Endothelial cell of umbilical vein (primary cell): ENCODE measurements at regions not wholly inside any gene's neighbourhood (a gene's known extent, or its start where the extent isn't known, plus 50 kb on each side); places are given as distances from the start of the nearest gene placed in this dataset.

ENCODE experiments used
- BruUV-seq: library from RNA; stranded (reverse); fragments of 400-500 nt; replicated peaks from 2 replicates; lab custom pipeline; 2021; lab: Mats Ljungman, UMichigan
- CTCF ChIA-PET: fragments of 300-600, 350-600 bp; sonication (Branson Sonifier 250); formaldehyde crosslinking; loops from one replicate; lab custom pipeline; 2021; ENCODE audit warnings: antibody characterized with exemption, inconsistent platforms; lab: Charles Lee
- POLR2A ChIA-PET: fragments of 300-600, 350-600 bp; sonication (Branson Sonifier 250); formaldehyde crosslinking; loops from one replicate; lab custom pipeline; 2021; ENCODE audit warnings: antibody characterized with exemption, inconsistent platforms; lab: Charles Lee
- DNase-seq: peaks from one replicate; pipeline ENCODE4 v3.0.0-alpha.2; 2011; ENCODE audit warnings: low read depth, low spot score
- FAIRE-seq: peaks from 2 replicates; lab custom pipeline; 2011; peaks lifted over from hg19 to GRCh38; lab: Jason Lieb, UNC
- H2AFZ ChIP-seq: 2 replicates; pipeline ENCODE4 v1.6.0; 2012; ENCODE audit warnings: low read depth, low read length, control low read depth, inconsistent platforms
- H3K27ac ChIP-seq: 2 replicates; pipeline ENCODE4 v1.5.1; 2011; ENCODE audit warnings: low read depth, mild to moderate bottlenecking, control low read depth, low read length, moderate library complexity; ENCODE audit not compliant: insufficient read depth
- H3K27me3 ChIP-seq, 2 experiments: 2 replicates each; pipeline versions ENCODE4 v1.6.0 to v1.6.1; 2011; ENCODE audit warnings: low read length in 2 of 2, mixed read lengths in 1 of 2; ENCODE audit not compliant: control insufficient read depth in 2 of 2, insufficient read depth in 2 of 2
- H3K36me3 ChIP-seq, 2 experiments: 2 replicates in 1 of 2; 3 replicates in 1 of 2; pipeline ENCODE4 v1.5.1; 2011; ENCODE audit warnings: low read length in 2 of 2, mild to moderate bottlenecking in 1 of 2, moderate library complexity in 1 of 2; ENCODE audit not compliant: control insufficient read depth in 2 of 2, insufficient read depth in 2 of 2; ENCODE audit errors: extremely low read depth in 1 of 2
- H3K4me1 ChIP-seq: 3 replicates; pipeline ENCODE4 v1.5.1; 2011; ENCODE audit warnings: mild to moderate bottlenecking, low read length; ENCODE audit not compliant: control insufficient read depth, insufficient read depth; ENCODE audit errors: extremely low read depth
- H3K4me2 ChIP-seq: 2 replicates; pipeline ENCODE4 v1.6.1; 2011; ENCODE audit warnings: low read length, control low read depth, mixed read lengths; ENCODE audit not compliant: insufficient read depth
- H3K4me3 ChIP-seq, 3 experiments: fragments of 200-600 bp in 1 of 3; sonication (generic), shearing (Covaris generic) in 1 of 3; replicated peaks in 1 of 3; 2 replicates each; pipeline ENCODE4 v1.5.1; 2011 to 2016; ENCODE audit warnings: control low read depth in 3 of 3, low read length in 3 of 3, mild to moderate bottlenecking in 2 of 3, inconsistent platforms in 1 of 3, low read depth in 1 of 3, moderate library complexity in 1 of 3; ENCODE audit not compliant: insufficient read depth in 1 of 3
- H3K79me2 ChIP-seq: 2 replicates; pipeline ENCODE4 v1.6.0; 2012; ENCODE audit warnings: low read length, inconsistent platforms; ENCODE audit not compliant: control insufficient read depth, insufficient read depth
- H3K9ac ChIP-seq: replicated peaks from 2 replicates; pipeline ENCODE3; 2011; ENCODE audit warnings: low read length, control low read depth; ENCODE audit not compliant: insufficient read depth; ENCODE audit errors: extremely low read depth
- H3K9me1 ChIP-seq: replicated peaks from 3 replicates; pipeline ENCODE4 v1.6.0; 2011; ENCODE audit warnings: mild to moderate bottlenecking, low read length; ENCODE audit not compliant: control insufficient read depth, insufficient read depth; ENCODE audit errors: extremely low read depth
- H3K9me3 ChIP-seq: replicated peaks from 2 replicates; pipeline ENCODE4 v1.5.1; 2012; ENCODE audit warnings: low read length, inconsistent platforms; ENCODE audit not compliant: control insufficient read depth, insufficient read depth
- H4K20me1 ChIP-seq: replicated peaks from 2 replicates; pipeline ENCODE3; 2011; ENCODE audit warnings: mild to moderate bottlenecking, low read length; ENCODE audit not compliant: control insufficient read depth, insufficient read depth; ENCODE audit errors: extremely low read depth
- CTCF ChIP-seq, 2 donors: IDR thresholded peaks; 1 replicate in 1 of 2; 2 replicates in 1 of 2; pipeline ENCODE4 v1.5.1; 2011; ENCODE audit warnings: low read length in 2 of 2, mild to moderate bottlenecking in 2 of 2, moderate library complexity in 2 of 2, control low read depth in 1 of 2, inconsistent platforms in 1 of 2, low read depth in 1 of 2; ENCODE audit not compliant: insufficient read depth in 1 of 2; ENCODE audit errors: extremely low read depth in 1 of 2
- EZH2 ChIP-seq: IDR thresholded peaks from 2 replicates; pipeline ENCODE4 v1.6.1; 2012; ENCODE audit warnings: borderline replicate concordance, low read depth, mild to moderate bottlenecking, moderate library complexity, low read length, inconsistent platforms; ENCODE audit not compliant: severe bottlenecking
- FOS ChIP-seq: IDR thresholded peaks from 2 replicates; pipeline ENCODE4 v1.6.1; 2011; ENCODE audit warnings: mild to moderate bottlenecking, low read length, moderate library complexity, borderline replicate concordance; ENCODE audit not compliant: insufficient read depth
- GATA2 ChIP-seq: IDR thresholded peaks from 2 replicates; pipeline ENCODE4 v1.7.0; 2011; ENCODE audit warnings: low read depth, mild to moderate bottlenecking, moderate library complexity, mixed read lengths, low read length; ENCODE audit not compliant: insufficient read length, insufficient read depth
- JUN ChIP-seq: IDR thresholded peaks from 2 replicates; pipeline ENCODE4 v1.6.1; 2011; ENCODE audit warnings: borderline replicate concordance, low read depth; ENCODE audit not compliant: insufficient read length, insufficient read depth
- MAX ChIP-seq: IDR thresholded peaks from 2 replicates; pipeline ENCODE4 v1.6.1; 2011; ENCODE audit not compliant: insufficient read depth, insufficient read length
- MYC ChIP-seq: IDR thresholded peaks from one replicate; pipeline ENCODE4 v1.6.1; 2011; ENCODE audit warnings: mild to moderate bottlenecking, low read depth, low read length
- POLR2A ChIP-seq: IDR thresholded peaks from 2 replicates; pipeline ENCODE4 v1.6.1; 2012; ENCODE audit warnings: low read depth, mild to moderate bottlenecking, control low read depth, low read length
- POLR2AphosphoS5 ChIP-seq: IDR thresholded peaks from 2 replicates; pipeline ENCODE4 v1.6.1; 2012; ENCODE audit warnings: low read depth, mild to moderate bottlenecking, control low read depth, low read length, moderate library complexity; ENCODE audit not compliant: insufficient read depth
- dilution Hi-C: fragments of 300-500 bp; cut with MboI; formaldehyde crosslinking; loops from one replicate; pipeline ENCODE4 v1.15.0; 2019; ENCODE audit warnings: low sequenced_read_pairs; ENCODE audit not compliant: extremely low pct_ligation_motif_present
- intact Hi-C: fragments of 100-400 bp; cut with micrococcal nuclease; formaldehyde crosslinking; loops from one replicate; pipeline ENCODE4 v1.10.0; 2022

- Histone ChIP-seq H3K4me3 (no peak overlapping the region), H2AFZ (no peak overlapping the region), H3K9me1 (no peaks in the 10 kb centered on the region), H3K27me3 (no peaks in the 10 kb centered on the region), H3K9me3 (no peaks in the 10 kb centered on the region), H4K20me1 (no peaks in the 10 kb centered on the region), H3K79me2 (no peaks in the 10 kb centered on the region), H3K9ac (no peak overlapping the region), H3K27ac (no peak overlapping the region), H3K36me3 (no peaks in the 10 kb centered on the region), H3K4me2 (no peak overlapping the region), H3K4me1 (no peaks in the 10 kb centered on the region)
- FAIRE-seq (no peak), DNase-seq (no peak)
- BruUV-seq = no TSS peak
- TF ChIP-seq MAX = no peak
- no peak for TF ChIP-seq MYC
- no peak for TF ChIP-seq CTCF (IDR thresholded peaks at IDR 0.05; ENCODE audit: extremely low read depth in 1 of 2, insufficient read depth in 1 of 2, low read depth in 1 of 2, low read length in 2 of 2)
- no peak for TF ChIP-seq POLR2A
- TF ChIP-seq GATA2 = no peak
- no peak for TF ChIP-seq EZH2
- TF ChIP-seq JUN = no peak
- TF ChIP-seq POLR2AphosphoS5 = no peak
- TF ChIP-seq FOS = no peak
- CTCF ChIA-PET = interaction anchor here (1.2 to 1.4 kb wide), 2 partner anchors 22 to 1071 kb away, joined by 3 read pairs; no protein-coding TSS in a partner anchor
- intact Hi-C loops (no loop called here), dilution Hi-C loops (no loop called here)
- POLR2A ChIA-PET = no interaction called here
Observed at GRCh38 chr5:130893006-130893405, 272.1 kb downstream of the HINT1 start.
